SHP77 (cell line): ENCODE measurements at regions not wholly inside any gene's neighbourhood (a gene's known extent, or its start where the extent isn't known, plus 50 kb on each side); places are given as distances from the start of the nearest gene placed in this dataset.
"Not testable (repeated sequence)": the region's sequence is repeated elsewhere in the genome, so short reads cannot be mapped to it uniquely, and the experiment has no call there.

Source experiments
- DNase-seq, 2 experiments: peaks; one replicate each; lab custom pipeline; 2025; lab: John Stamatoyannopoulos, UW

DNA sequence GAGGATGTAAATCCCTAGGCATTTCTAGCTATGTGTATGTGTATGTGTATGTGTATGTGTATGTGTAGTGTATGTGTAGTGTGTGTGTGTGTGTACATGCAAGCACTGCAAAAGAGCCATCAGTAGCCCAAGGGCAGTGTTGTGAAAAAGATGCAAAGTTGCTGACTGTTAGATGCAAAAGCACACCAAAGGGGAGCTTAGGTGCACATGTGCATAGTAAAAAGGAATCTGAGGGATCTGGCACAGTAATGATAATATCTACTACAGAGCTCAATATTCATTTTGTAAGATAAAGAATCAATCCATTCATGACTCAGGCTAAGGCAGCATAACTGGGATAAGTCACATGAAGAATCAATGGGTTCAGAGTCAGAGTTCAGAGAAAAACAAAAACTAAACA, 80.2 kb downstream of the TMEM47 start:
- DNase-seq = no peak

DNA sequence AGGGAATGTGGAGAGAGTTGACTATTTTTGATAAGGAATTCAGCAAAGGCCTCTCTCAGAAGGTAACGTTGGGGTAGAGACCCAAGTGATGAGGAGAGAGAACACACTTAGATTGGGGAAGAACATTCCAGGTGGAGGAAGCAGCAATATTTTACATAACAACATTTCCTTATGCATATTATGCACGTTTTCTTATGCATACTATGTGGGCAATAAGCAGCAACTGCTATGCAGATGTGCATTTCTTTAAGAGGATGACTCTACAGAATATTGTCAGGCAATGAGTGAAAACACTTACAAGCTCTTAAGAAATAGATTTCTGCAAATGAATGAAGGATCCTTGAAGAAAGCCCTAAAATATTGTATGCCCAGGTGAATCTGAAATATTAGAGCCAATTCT, 91.1 kb downstream of the TMEM47 start:
- no peak for DNase-seq

DNA sequence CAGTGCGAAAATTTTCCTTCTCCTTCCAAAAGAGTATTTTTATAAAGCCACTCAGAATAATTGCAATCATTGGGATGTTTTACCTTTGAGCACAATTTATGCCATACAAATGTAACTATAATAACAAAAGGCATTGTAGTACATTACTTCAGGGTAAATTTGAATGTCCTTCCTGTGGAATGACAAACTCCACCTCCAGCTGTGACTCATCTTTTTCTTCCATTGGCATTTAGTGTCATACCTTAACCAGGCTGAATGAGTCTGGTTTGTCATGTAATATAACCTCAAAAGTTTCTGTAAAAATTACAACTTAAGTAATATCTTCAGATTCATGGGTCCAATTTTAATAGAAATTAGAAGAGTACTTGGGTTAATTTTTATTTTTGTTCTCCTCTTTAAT, 93.3 kb downstream of the TMEM47 start:
- DNase-seq = no peak

DNA sequence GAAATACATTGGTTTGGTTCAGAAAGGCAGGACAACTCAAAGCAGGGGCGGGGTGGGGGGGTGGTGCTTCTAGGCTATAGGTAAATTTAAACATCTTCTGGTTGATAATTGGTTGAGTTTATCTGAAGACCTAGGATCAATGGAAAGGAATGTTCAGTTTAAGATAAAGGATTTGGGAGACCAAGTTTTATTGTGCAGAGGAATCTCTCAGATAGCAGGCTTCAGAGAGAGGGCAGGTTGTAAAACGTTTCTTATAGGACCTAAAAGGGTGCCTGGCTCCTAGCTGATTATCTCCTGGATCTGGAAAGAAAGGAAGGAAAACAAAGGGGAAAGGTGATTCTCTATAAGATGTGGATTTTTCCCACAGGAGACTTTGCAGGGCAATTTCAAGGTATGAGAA, 94.0 kb downstream of the TMEM47 start:
- DNase-seq = no peak

DNA sequence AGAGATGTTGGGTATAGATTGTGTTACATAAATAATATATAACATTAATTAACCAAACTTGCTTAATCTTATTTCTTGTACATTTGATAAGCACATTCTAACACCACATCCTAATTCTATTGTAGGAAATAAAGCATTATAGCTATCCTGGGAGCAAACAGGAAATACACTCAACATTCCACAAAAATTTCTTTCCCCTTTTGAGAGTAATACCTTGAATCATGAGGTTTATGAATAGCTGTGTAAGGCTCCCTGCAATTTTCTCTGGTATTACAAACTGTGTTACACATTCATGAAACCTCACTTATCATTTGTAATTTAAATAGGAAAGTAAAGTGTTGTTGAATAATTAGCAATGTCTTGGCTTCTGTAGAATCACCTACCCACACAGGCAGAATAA, 95.1 kb downstream of the TMEM47 start:
- no peak for DNase-seq

DNA sequence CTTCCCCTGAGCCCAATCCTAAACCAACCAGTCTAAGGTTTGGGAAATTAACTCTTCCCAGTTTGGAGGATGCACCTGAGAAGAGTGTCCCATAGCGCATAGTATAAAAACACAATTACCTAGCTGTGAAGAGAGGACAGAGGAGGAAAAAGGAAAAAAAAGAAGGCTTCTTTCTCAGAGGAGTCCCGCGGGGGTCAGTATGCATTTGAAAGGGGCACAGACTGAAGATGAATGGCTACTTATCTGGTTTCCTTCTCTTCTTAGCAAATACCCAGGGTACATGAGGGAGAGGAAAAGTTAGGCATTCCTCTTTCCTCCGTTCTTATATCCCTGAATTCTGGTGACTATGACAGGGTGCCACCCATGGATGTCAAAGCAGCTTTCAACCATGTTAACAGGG, 96.9 kb downstream of the TMEM47 start:
- DNase-seq = no peak

DNA sequence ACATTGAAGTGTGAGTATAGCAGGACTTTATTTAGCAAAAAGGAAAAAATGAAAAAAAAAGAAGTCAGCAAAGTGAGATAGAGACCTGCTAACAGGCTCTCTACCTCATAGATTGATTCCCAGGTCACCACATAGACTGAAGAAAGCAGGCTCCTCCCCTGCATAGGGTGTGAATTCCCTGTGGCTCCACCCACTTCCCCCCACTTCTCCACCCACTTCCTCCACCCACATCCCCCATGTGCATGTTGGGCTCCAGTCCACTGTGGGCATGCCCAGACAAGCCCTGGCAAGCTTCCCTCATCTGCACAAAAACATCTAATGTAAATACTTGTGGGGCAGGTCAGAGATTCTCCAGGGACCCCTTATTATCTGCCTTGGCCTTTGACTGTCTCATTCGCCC, 97.8 kb downstream of the TMEM47 start:
- DNase-seq = no peak

DNA sequence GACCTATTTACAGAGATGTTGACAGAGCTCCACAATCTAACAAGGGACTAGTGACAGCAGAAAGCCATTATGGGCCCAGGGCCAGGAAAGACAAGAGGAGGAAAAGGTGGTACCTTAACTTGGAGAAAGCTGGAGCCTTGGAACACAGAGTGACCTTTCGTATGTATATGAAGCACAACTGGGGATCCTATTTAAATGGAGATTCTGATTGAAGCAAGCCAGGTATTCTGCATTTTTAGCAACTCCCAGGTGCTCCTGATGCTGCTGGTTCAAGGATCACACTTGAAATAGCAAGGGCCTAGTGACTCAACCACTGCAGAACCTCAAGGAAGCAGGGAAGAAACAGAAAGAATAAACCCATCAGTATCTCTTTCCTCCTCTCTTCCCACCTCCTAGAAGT, 99.4 kb downstream of the TMEM47 start:
- no peak for DNase-seq

DNA sequence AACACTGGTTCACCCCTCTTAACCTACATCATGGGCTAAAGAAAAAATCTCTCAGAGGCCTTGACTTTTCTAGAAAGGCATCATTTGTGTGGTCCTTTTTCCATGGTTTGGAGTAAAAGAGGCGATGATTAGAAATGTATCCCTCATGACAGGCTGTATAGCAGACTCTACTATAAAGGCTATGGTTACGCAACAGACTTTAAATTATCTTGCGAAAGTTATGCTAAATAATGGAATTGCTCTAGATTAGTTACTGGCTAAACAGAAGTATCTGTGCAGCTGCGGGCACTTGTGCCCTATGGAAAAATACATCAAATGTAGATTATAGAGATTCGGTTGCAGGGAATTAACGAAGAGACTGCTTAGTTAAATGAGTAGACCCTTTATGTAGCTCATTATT, 101.6 kb downstream of the TMEM47 start:
- DNase-seq = no peak

DNA sequence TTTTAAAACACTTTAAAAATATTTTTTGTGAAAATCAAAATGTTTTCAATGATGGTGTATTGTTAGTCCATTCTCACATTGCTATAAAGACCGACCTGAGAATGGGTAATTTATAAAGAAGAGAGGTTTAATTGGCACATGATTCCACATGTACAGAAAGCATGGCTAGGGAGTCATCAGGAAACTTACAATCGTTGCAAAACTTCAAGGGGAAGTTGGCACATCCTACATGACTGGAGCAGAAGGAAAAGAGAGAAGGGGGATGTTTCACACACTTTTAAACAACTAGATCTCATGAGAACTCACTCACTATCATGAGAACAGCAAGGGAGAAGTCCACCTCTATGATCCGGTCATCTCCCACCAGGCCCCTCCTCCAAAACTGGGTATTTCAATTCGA, 110.7 kb downstream of the TMEM47 start:
- DNase-seq = no peak

DNA sequence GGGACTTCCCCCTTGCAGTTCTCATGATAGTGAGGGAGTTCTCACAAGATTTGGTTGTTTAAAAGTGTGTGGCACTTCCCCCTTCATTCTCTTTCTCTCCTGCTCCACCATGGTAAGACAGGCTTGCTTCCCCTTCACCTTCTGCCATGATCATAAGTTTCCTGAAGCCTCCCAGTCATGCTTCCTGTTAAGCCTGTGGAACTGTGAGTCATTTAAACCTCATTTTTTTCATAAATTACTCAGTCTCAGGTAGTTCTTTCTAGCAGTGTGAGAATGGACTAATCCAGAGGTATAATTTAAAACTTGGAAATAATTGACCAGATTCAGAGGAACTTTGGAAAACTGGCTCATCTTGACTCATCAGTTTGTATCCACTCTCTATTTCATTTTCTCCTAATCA, 129.0 kb downstream of the TMEM47 start:
- DNase-seq = no peak

DNA sequence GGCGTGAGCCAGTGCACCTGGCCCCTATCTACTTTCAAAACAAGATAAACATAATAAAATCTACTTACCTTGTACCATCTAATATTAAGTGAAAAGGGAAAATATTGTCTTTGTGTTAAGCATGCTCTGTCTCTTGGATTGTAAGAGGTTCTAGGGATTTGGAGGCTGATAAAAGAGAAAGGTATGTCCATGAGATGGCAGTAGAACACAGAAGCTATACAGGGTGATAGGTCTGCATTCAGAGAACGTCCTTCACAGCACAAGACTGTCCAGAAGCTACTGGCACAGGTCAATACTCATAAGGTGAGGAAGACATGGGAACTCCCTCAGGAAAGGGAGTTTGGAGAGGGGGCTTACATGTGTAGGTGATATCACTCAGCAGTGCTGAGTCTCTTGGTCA, 135.5 kb downstream of the TMEM47 start:
- peak in 1 of 2 experiments; percentile 2 for DNase-seq

DNA sequence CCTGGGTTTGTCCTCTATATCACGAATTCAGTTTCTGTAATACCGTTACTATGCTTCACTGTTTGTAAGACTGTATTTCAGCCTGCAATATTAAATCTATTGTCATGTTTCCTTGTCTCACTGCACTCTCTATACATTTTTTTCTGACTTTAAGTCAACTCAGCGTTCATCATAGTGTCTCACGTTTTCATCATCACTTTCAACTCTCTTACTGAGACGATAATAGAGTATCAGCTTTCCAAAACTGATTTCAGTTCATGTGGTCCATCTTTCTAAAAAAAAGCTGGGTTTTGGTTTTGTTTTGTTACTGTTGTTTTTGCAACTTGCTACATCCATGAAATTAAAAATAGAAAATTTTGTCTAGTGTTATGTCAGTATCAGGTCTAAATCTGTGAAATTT, 147.7 kb downstream of the TMEM47 start:
- no peak for DNase-seq

DNA sequence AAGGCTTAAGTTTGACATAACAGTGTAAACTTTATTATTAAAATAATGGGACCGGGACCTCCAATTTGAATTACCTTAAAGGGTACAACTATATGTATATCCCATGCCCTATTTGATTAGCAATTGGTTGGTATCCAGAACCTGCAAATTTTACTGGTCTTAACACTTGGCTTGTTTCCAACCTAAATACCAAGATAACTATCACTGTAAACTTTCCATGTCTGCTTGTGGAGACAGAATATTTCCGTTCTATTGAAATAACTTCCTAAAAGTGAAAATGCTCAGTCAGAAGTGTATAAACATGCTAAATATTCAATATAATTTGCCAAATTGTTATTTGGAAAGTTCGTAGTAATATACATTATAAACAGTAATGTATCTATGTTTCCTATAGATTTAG, 154.0 kb downstream of the TMEM47 start:
- DNase-seq = no peak

DNA sequence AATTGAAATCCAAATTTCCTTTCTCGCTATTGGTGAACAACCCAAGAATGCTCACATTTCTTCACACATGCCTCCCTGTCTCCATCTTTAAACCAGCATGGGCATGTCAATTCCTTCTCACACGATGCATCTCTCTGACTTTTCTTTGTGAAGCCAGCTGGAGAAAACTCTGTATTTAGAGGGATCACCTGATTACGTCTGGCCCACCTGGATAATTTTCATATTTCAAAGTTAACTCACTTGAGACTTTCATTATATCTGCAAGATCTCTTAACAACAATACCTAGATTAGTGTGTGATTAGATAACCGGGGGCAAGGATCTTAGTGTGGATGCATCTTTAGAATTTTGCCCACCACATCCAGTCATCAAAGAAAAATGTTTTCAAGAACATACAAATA, 164.0 kb downstream of the TMEM47 start:
- no peak for DNase-seq

DNA sequence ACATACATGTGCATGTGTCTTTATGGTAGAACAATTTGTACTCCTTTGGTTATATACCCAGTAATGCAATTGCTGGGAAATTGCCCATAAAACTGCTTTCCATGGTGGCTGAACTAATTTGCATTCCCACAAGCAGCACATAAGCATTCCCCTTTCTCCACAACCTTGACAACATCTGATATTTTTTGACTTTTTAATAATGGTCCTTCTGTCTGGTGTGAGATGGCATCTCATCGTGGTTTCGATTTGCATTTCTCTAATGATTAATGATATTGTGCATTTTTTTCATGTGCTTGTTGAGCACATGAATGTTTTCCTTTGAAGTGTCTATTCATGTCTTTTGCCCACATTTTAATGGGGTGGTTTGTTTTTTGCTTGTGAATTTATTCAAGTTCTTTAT, 166.0 kb downstream of the TMEM47 start:
- DNase-seq = no peak

DNA sequence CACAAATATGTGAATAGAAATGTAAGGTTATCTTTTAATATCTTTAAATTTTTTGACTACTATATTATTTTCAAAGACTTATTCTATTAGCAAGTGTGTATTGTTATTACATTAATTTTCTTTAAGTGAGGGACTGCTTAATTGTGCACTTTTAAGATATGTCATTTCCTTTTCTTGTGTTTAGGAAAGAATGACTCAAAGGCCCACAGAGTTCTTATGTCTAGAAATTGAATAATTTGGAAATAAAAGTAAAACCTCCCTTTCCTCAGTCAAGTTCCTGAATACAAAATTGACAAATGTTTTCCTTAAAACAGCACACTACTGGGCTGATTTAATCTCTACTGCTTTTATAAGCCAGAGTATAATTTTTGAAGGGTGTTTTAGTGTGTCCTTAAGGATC, 169.7 kb downstream of the TMEM47 start:
- DNase-seq = no peak

DNA sequence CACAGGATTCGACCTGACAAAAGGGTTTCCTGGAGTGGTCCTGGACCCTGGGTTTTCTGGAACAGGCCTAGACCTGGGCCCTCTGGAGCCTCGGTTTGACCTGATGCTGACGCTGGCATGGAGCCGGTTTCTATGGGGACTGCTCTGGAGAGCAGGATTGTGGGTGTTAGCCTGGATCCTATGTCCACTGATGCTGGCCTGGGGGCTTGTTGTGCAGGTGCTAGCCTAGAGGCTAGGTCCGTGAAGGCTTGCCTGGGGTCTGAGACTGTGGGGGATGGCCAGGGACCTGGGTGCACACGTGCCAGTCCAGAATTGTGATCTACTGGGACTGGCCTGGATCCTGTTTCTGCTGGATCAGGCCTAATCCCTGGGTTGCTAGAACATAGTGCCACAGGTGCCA, 173.1 kb downstream of the TMEM47 start:
- DNase-seq = no peak

DNA sequence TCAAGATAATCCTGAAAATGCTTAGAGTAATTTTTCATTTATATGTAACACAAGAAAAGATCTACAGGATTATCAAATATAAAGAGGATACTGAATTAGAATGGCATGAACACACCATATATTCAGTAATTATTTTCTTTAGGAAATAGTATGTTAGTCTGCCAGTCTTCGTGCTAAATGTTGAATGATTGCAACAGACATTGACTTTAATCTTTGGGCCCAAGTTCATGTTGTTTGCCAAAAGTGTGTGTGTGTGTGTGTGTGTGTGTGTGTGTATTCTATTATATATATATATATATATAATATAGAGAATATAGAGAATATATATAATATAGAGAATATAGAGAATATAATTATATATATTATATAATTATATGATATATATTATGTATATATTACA, 186.6 kb downstream of the TMEM47 start:
- DNase-seq = no peak

DNA sequence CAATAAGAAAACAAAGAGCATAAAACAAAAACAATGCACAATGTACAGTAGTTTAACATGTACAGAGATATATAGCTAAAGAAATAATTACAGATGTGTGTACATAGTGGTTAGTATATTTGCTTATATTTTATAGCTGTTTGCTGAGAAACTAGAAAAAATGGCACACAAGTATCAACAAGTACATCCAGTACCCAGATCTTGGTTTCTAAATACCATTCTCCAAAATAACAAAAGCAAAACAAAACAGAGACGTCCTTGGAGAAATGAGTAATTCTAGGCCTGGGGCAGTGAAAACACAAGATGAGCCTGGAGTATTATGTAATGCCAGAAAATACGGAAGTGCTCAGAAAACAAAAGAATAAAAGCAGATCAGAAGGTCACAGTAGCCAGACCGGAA, 189.6 kb downstream of the TMEM47 start:
- no peak for DNase-seq

DNA sequence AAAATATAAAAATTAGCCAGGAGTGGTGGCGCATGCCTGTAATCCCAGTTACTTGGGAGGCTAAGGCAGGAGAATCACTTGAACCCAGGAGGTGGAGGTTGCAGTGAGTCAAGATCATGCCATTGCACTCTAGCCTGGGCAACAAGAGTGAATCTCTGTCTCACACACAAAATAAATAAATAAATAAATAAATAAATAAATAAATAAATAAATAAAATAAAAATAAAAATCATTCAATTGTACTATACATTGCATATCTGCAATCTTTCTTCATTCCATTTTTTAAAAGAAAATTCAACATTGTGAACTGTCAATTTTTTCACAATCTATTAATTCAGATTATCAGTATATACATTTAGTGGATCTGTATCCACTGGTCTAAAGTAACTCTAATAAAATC, 193.9 kb downstream of the TMEM47 start:
- DNase-seq = not testable (repeated sequence)

DNA sequence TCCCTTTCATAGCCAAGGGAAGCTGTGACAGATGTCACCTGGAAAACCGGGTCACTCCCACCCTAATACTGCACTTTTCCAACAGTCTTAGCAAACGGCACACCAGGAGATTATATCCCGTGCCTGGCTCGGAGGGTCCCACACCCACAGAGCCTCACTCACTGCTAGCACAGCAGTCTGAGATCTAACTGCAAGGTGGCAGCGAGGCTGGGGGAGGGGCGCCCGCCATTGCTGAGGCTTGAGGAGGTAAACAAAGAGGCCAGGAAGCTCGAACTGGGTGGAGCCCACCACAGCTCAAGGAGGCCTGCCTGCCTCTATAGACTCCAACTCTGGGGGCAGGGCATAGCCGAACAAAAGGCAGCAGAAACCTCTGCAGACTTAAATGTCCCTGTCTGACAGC, 199.2 kb downstream of the TMEM47 start:
- DNase-seq = not testable (repeated sequence)

DNA sequence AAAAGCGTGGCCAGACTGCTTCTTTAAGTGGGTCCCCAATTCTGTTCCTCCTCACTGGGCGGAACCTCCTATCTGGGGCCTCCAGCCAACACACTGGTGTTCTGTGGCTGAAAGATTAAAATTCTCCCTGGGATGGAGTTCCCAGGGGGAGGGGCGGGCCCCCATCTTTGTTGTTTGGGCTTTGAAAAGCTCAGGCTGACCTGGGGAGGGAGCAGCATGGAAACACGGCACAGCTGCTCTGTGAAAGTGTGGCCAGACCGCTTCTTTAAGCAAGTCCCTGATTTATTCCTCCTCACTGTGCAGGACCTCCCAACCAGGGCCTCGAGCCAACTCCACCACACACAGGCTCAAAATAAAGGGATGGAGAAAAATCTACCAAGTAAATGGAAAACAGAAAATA, 219.5 kb downstream of the TMEM47 start:
- DNase-seq = no peak

DNA sequence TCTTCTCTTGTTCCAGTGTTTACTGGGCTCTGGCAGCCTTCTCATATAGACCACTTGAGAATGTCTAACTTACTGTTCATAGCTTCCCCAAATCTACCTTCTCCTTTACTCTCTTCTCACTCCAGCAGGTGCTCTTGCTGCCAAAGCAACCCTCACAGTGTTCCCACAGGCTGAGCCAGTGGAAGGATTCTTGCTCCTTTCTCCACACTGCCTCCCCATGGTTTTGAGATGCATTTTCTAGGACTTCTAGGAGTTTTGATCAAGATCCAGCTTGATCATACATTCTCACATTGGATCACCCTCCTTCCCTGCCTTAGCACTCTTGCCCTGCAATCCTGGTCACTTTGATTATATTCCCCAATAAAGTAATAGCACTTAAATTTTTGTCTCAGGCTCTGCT, 230.8 kb downstream of the TMEM47 start:
- DNase-seq = peak in 1 of 2 experiments; percentile 8

DNA sequence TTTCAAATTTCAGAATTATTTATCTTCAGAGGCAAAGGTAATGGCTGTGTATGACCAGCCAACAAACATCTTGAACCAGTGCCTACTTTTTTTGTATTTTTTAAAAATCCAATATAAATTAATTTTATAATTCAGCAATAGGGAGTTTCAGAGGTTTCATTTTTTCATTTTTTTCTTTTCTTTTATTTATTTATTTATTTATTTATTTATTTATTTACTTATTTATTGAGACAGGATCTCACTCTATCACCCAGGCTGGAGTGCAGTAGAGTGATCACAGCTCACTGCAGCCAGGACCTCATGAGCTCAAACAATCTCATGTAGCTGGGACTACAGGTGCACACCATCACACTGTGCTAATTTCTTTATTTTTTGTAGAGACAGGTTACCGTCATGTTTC, 250.5 kb downstream of the TMEM47 start:
- no peak for DNase-seq
